Globus pallidus (tissue), 1 donor: ENCODE measurements at regions not wholly inside any gene's neighbourhood (a gene's known extent, or its start where the extent isn't known, plus 50 kb on each side); places are given as distances from the start of the nearest gene placed in this dataset.

Experiments used
- DNase-seq: peaks from one replicate; pipeline ENCODE4 v3.0.0-alpha.2; 2015; ENCODE audit warnings: low spot score

DNA sequence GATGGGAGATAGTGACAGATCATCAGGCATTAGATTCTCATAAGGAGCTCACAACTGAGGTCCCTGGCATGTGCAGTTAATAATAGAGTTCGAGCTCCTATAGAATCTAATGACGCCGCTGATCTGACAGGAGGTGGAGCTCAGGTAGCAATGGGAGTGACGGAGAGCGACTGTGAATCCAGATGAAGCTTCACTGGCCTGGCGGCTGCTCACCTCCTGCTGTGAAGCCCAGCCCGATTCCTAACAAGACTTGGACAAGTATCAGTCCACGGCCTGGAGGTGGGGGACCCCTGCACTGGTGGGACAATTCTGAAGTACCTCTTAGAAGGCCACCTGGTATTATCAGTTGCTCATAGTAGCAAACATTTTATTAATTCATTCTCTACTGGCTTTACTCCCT lies 377.9 kb upstream of the ITGA1 start:
- no peak for DNase-seq

DNA sequence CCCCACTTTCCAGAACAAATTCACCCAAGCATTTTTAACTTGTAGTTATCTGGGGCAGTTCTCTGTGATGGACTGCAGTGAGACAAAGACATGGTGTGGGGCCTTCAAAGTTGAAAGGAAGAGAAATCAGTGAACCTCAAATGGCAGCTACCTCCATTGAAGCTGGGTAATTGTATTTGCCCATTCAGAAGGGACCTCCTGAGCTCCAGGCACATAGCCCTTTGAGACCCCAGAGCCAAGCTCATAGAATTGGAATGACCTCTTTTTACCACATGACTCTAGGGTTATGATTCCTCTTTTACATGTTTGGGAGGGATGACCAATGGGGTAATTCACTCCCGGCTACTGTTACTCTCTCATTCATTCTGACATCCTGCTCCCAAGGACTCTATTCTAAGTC lies 368.4 kb upstream of the ITGA1 start:
- DNase-seq: no peak

DNA sequence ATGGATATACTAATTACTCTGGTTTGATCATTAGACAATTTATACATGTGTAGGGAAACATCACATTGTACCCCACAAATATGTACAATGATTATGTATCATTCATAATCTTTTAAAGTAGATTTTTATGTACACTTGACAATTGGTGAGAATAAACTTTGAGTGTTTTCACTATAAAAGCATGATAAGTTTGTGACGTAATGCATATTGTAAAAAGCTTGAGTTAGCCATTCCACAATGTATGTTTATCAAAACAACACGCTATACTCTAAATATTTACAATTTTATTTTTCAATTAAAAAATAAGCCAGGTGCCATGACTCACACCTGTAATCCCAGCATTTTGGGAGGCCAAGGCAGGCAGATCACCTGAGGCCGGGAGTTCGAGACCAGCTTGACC lies 360.1 kb upstream of the ITGA1 start:
- no peak for DNase-seq

DNA sequence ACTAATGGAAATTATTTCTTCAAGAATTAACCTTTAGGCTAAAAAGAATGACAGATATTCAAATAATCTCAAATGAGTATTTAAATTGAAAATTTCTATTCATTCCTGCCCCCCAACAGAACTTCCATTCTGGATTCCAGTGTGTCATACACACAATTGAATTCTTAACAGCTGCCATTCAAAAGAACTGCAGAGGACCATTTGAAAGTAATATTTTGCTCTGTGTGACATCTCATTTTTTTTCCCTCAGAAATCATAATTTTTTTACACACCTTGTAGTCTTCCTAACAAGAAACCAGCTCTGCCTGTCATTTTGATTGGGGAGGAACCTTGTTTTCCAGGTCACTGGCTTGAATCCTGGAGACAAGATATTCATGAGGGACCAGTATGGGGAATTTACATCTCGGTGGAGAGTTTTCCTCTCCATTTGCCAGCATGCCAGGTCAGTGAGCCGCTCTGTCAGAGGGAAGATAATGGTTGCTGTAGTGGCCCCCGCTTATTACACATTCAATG lies 358.7 kb upstream of the ITGA1 start:
- no peak for DNase-seq

DNA sequence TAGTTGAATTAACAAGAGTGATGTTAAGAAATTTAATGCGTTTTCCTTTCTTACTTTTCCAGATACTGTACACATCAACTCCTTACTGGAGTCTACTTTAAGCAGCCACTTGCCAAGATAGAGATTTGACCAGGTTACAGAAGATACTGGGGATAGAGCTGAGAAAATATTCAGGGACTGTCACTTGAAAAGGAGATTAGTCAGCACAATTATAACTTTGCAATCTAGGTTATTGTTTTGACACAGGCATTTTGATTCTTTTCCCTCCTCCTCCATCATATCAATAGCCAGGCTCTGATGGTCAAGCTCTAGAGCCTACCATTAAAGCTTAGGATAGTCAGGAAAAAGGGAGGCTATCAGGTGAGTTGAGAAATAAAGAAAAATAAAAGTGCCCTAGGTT lies 345.9 kb upstream of the ITGA1 start:
- DNase-seq: no peak

DNA sequence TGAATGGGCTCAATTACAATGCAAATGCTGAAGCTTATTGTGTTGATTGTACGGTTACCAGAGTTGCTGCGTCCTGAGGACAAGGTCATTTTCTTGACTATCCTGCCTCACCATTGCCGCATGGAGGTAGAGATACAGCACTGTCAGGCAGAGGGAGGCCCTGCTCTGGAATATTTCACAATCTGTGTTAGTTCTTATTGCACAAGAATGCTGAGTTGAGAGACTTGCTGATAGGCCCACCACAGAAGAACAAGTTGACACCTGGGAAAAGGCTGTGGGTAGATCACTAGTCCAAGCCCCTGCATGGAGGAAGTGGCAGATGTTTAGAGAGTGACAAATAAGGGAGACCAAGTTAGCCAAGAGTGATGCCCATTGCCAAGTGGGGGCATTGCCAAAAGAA lies 344.5 kb upstream of the ITGA1 start:
- DNase-seq: no peak

DNA sequence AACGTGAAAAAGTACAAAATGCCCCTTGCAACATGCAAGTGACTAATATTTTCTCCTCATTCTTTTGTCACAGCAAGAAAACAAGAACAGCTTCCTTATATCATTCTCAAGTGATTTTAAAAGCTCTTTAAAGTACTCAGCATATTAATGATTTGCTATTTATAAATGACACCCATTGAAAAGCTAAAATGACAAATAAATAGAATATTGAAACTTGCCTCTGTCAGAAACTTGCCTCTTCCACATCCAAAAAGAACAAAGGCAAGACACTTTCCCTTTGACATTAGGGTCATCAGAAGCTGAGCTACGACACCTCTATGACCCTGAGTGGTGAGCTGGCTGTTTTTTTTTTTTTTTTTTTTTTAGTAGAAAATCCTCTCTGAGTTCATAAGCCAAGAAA lies 339.6 kb upstream of the ITGA1 start:
- no peak for DNase-seq

DNA sequence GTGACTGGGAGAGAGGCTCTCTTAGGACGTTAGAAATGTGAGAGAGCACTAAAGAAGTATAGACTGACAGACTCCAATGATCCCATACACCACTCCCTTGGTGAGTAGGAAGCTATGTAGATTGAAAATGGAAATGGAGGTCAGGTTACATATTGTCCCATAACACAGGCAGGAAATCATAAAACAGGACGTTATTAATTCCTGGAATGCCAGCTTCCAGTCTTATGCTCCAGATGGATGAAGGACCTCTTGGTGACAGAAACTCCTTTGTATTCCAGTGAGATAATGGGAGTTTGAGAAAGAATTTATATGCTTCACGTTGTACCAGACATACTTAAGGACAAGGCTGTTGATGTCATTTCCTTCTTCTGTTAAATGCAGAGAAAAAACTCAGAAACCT lies 338.2 kb upstream of the ITGA1 start:
- no peak for DNase-seq

DNA sequence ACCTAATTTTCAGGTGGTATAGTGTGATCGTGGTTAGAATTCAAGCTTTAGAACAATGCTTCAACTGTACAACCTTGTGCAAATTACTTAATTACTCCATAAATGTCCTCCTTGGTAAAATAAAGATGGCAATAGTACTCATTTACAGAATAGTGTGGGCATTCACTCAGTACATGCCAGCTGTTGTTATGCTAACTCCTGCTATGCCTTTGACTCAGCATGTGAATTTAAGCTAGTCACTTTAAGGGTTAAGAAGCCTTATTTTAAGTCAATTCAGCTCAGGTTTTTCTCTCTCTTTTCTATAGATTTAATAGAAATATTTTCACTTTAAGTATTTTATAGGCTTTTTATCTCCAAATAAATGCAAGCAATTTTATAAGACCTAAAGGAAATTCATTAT lies 335.6 kb upstream of the ITGA1 start:
- no peak for DNase-seq

DNA sequence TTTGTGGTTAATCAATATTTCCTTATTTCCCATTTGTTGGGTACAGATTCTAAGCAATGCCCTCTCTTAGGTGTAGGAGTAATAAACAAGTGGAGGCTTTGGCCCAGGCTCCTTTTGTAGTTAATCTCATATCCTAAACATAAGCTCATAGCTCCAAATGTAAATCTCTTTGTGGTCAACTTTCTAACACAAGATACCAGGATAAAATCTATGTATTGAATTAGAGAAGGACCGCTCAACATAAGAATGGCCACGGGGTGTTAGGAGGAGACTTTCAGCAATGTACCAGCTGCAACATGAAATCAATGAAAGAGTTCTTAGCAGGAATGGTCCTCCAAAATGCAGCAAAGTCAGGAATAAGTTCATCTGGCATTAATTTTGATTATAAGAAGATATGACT lies 334.5 kb upstream of the ITGA1 start:
- no peak for DNase-seq

DNA sequence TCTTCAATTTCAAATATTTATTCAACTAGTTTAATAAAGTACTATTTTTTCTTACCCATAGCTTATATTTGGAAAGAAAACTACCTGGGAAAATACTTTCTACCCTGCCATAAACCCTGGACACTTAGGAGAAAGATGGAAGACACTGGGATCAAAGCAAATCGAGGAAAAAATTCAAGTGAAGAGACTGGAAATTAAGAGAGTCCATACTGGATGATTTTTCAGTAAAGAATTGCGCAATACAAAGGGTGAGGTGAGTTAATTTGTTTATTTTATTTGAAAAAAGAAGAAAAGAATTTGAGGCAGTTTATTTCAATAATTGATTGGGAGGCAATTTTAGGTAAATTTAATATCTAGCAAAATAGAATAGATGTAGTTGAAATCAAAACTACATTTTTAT lies 331.8 kb upstream of the ITGA1 start:
- DNase-seq: no peak

DNA sequence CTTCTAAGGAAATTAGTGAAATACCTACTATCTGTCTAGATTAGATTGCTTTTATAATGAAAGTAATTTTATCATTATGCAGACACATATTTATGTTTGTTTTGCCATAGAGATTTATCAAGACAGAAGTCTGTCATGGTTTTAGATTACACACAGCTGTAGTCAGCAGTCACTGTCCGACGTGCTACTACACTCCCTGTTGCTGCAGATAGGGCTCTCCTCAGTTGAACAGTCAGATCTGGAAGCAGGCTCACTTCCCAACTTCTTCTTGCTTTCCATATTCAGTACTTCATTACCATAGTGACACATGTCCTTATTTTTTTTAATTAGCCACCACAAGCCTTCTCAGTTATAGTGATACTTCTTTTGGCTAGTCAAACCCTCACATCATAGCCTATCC lies 329.9 kb upstream of the ITGA1 start:
- no peak for DNase-seq

DNA sequence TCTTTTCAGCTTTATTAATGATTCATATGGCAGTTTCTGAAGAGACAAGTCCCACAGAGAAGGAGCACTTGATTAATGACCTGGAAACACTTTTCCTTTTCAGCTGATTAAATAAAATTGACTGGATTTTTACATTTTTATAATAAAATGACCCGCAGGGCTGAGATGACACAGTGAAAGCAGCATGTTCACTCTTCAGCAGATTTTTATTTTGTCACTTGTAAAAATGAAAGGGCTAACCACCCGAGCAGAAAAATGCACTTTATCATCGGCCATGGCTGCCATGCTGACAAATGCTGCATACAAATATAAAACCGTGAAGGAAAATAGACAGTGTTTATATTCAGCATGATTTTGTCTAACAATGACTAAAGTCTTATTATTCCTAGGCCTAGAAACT lies 321.6 kb upstream of the ITGA1 start:
- no peak for DNase-seq

DNA sequence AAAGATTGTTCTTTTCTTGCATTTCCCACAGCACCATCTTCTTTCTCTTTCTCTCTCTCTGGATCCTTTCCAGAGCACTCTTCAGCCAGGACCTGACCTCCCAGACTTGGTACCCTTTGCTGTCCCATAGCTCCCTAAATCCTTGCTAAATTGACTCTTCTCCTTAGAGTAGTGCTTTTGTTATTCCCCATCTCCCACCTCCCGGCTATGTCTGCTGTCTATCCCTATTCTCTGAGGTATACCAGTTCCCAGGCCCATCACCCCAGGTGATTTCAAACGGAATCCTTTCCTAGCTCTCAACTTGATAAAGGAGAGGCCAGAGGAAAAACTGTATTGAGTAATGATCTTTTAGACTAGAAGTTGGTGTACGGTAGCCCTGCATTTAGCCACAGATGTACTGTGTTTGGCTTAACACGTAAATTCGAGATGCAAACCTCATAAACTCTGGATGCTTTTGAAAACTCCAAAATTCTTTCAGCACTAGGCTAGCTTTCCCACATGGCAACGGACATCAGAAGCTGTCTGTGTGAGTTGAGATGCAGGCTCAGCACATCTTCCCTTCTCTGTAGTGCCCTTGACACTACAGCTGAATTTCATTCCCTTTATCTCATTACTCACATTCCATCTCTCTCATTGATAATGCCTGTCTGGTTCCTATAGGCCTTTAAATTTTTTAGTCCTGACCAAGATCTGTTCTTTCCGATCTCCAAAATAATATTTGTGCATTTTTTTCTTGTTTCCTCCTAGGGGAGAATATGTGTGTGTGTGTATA lies 320.8 kb upstream of the ITGA1 start:
- no peak for DNase-seq

DNA sequence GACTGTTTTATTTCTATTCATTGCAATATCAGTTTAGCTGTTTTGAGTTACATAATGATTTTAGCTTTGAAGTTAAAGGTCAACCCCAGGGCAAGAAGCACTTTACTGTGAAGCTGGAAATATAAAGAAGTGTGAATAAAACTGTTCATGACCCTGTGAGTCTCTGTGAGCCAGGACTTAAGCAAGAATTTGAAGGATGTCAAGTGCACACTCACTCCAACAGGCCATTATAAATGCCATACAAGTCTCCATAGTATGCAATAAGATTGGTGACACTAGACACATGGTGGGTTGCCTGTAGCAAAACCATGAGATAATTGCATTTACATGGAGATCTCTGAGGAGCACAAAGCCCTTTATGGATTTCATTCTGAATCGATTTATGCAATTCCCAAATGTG lies 318.7 kb upstream of the ITGA1 start:
- no peak for DNase-seq

DNA sequence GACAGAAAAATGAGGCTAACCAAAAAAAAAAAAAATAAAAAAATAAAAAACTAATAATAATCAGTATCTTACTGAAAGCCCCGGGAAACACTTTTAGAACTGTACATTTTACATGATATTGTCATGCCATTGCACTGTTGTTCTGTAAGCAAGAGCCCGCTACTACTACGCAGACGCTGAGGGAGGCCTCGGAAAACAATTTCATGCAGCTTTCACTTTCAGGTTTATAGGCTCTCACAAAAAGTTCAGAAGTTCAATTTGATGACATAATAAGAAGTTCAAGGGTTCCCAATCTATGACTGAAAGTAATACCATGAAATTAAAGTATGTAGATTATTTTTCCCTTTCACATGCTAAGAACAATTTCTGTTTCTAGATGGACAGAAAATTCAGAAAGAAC lies 318.3 kb upstream of the ITGA1 start:
- DNase-seq: no peak

DNA sequence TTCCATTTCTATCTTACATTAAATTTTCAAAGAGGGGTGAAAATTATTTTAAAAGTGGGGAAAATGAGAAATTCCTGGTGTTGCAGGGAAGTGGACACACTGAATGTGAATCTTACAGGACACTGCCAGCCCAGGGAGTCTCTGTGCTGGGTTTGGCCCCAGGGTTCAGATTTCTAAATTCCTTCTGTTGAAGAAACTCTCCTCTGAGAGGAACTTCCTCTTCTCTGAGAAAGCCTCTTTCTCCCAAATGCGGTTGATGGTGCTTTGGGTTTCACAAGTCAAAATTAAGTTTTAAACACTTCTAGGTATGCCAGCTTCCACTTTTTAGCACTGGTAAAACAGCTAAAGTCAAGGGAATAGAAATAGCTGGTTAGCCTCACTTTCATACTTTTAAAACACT lies 317.9 kb upstream of the ITGA1 start:
- DNase-seq: peak; percentile 2

DNA sequence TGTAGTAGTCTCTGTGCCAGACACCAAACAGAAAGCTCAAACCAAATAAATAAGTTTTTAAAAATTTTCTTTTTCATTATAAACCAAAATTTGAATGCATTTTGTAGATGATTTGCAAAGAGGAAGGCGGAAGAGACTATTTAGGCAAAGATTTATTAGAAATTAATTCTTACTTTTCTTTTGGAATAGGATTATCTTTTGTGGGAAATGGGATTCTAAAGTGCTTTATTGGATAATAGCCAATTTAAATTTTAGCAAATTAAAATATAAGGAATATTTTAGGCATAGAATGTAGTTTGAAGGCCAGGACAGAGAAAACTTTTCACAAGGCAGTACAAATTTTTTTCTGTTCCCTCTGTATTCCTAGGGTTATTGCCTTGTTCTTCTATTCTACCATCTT lies 311.4 kb upstream of the ITGA1 start:
- DNase-seq: no peak

DNA sequence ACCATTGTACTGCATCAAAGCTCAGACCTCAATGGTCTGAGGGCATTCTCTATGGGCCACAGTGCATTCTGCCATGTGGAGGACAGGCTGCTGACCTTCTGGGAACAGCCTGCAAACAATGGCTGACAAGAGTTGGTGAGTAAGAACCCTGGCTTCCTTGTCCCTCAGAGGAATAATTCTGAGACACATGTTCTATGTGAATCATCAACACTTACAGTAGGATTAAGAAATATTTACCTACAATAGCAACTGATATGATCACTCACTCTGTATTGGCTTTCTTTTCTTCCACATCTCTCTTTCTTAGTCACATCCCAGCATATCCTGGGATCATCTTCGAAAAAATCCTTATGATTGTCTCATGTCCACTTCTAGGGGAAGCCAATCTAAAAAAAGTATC lies 306.5 kb upstream of the ITGA1 start:
- DNase-seq: no peak

DNA sequence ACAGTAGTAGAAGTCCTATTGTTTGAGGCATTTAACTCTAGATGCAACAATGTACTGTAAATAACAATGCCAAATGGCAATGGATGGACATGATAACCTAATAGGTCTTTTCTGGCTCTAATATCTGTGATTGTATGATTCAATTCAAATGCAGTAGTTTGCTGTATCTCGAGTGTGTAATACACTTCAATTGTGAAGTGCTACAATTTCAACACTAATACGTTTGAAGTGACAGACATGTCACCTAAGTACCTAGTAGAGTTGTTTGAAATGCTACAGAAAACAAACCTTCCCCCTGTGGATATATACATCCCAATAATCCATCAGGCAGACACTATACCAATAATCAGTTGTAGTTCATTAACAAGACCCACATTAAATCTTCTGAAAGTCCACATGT lies 305.9 kb upstream of the ITGA1 start:
- no peak for DNase-seq

DNA sequence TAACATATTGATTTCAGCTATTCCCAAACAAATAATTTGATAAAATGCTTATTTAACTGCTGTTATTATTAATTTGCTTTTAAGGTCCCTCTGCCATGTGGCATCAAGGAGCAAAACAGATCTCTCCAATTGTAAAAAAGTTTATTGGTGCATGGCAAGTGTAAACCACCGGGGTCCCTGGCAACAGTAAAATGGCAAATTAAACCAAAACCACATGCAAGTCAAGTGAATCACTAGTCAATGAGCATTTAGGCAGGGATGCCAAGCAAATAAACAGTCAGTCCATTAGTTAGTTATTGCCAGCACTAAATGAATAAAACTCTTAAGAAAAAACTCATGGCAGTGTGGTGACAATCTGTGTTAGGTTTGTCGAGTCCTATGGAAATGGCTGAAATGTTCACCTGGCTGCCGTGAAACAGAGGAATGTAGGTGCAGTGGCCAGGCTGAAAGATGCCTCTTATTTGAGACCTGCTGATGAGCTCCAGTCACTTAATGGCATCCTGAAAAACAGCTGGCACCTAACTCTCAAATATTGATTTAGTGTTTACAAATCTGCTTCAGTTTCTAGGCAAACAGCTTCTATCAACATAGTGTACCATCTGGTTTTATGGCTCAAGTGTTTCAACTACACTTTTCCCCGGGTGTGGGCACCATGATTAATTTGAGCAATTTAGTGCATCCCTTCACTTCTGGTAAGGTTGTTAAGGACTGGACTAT lies 296.5 kb upstream of the ITGA1 start:
- no peak for DNase-seq

DNA sequence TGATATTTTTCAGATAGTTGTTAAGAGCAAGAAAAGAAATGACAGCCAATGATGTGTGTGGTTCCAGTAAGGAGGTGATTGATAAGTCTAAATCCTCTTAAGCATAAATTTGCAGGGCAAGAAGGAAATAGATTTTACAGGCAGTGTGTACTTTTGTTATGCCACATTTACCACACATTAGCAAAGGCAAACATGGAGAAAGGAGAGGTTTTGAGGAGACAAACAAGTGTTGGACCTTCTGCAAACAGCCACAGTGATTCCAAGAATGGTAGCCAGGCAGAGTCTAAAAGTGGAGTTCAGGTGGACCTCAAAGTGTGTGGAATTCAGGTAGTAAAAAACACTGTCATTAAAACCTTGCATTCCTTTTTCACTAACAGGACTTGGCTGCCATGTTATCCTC lies 295.9 kb upstream of the ITGA1 start:
- DNase-seq: no peak

DNA sequence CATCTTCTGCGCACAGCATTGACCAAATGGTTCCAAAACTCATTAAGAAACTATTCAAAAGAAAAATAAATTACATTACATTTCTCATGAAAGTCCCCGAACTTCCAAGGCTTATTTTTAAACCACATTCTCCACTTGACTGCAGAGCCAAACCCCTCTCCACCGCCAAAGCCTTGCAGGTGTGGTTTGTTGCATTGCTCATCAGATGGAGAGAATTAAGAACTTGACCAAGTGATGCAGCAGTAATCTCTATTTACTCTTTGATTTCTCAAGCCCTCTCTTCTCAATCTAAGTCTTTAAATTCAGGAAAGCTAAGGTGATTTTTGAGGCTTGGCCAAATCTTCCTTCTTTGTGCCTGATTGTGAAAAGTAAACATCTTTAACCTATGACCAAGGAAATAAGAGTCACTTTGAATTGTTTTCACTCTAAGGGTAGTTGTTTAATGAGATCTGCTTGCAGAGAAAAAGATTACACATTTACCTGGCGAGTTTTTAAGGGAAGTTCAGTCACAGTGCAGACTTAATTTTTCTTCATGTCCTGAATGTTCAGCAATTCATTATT lies 290.5 kb upstream of the ITGA1 start:
- no peak for DNase-seq
